ENCODE measurements at regions not wholly inside any gene's neighbourhood (a gene's known extent, or its start where the extent isn't known, plus 50 kb on each side); places are given as distances from the start of the nearest gene placed in this dataset.
"Not testable (repeated sequence)": the region's sequence is repeated elsewhere in the genome, so short reads cannot be mapped to it uniquely, and the experiment has no call there.

- no peak for DNase-seq (ENCODE audit: low read depth)
Observed at GRCh38 chr13:111590796-111591195, 270.4 kb downstream of the TEX29 start.

DNA sequence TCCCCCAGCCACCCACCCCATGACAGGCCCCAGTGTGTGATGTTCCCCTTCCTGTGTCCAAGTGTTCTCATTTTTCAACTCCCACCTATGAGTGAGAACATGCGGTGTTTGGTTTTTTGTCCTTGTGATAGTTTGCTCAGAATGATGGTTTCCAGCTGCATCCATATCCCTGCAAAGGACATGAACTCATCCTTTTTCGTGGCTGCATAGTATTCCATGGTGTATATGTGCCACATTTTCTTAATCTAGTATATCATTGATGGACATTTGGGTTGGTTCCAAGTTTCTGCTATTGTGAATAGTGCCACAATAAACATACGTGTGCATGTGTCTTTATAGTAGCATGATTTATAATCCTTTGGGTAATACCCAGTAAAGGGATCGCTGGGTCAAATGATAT, 273.0 kb downstream of the TEX29 start:
- DNase-seq (ENCODE audit: low read depth): not testable (repeated sequence)

DNA sequence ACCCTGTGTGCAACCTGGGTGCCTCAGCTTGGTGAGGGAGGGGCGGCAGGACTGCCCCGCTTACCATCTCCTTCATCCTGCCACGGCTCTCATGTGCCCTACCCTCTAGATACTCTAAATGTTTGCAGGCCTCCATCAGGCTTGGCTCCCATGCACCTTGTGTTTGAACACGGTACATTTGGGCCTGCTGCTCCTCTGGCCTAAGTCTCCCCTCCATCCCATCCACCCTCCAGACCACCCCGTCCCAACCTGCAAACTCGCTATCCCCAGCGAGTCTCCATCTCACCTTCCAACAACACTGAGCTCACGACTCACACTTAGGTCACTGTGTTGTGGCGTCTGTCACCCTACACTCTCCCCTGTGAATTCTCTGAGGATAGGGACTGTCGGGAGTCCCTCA, 274.2 kb downstream of the TEX29 start:
- DNase-seq (ENCODE audit: low read depth): no peak

DNA sequence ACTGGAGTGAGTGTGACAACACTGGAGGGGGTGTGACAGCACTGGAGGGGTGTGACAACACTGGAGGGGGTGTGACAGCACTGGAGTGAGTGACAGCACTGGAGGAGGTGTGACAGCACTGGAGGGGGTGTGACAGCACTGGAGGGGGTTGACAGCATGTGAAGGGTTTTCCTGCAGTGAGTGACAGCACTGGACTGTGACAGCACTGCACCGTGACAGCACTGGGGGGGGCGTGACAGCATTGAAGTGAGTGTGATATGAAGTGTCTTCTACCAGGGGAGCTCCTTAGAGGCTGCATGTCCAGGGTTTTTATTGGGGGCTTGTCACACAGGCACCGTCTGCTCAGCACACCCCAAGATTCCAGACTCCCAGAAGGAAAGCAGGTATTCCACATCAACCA, 274.8 kb downstream of the TEX29 start:
- no peak for DNase-seq (ENCODE audit: low read depth)

GRCh38 chr13:111595791-111596190, 275.3 kb downstream of the TEX29 start:
- no peak for DNase-seq (ENCODE audit: low read depth)

GRCh38 chr13:111597191-111597611, 276.8 kb downstream of the TEX29 start:
- no peak for DNase-seq (ENCODE audit: low read depth)

- no peak for DNase-seq (ENCODE audit: low read depth)
Observed at GRCh38 chr13:111597618-111598017, 277.2 kb downstream of the TEX29 start.

- no peak for DNase-seq (ENCODE audit: low read depth)
Observed at GRCh38 chr13:111598747-111599146, 278.3 kb downstream of the TEX29 start.

DNA sequence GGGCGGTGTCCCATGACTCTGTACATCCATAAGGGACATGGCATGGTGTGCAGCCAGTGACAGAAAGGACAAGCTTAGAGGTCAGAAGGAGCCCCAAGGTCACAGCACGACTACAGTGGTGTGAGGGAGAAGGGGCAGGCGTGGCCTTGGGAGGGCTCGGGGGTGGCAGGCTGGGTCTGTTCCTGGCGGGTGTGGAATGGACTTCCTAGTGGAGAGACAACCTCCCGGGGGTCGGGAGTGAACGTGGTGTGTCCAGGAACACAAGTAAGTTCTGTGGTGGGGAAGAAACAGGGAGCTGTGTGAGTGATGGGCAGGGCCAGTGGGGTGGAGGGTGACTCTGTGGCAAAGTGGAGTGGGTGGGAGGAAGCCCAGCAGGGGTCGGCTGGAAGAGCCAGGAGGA, 279.3 kb downstream of the TEX29 start:
- DNase-seq (ENCODE audit: low read depth): no peak

DNA sequence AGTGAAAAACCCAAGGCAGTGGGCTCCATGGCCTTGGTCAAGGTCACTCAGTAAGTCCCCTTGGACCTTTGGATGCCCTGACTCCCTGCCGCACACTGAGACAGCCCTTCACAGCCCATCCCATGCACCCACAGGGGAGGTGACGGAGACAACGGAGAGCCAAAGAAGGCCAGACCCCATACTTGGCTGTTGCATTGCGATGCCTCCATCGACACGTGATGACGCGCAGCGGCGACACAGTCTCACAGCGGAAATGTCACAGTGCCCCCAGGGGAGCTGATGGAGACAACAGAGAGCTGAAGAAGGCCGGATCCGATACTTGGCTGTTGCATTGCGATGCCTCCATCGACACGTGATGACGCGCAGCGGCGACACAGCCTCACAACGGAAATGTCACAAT, 282.4 kb downstream of the TEX29 start:
- DNase-seq (ENCODE audit: low read depth): no peak

- no peak for DNase-seq (ENCODE audit: low read depth)
Observed at GRCh38 chr13:111604097-111604496, 283.7 kb downstream of the TEX29 start.

DNA sequence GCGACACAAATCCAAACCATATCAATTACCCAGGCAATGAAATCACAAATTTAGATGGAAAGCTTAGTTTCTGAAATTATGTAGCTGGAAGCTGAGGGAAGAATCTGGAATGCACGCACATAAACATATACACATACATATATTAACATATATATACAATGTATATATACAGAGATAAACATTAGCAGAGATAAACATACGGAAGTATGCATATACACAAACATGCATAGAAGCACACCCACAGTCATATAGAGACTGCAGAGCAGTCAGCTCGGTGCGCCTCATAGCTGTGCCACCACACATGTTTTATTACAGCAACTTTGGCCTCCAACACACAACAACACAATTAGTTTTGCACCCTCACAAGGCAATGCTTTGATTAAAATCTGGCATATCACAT, 288.1 kb downstream of the TEX29 start:
- DNase-seq (ENCODE audit: low read depth): no peak

GRCh38 chr13:111609631-111610030, 289.2 kb downstream of the TEX29 start:
- no peak for DNase-seq (ENCODE audit: low read depth)

DNA sequence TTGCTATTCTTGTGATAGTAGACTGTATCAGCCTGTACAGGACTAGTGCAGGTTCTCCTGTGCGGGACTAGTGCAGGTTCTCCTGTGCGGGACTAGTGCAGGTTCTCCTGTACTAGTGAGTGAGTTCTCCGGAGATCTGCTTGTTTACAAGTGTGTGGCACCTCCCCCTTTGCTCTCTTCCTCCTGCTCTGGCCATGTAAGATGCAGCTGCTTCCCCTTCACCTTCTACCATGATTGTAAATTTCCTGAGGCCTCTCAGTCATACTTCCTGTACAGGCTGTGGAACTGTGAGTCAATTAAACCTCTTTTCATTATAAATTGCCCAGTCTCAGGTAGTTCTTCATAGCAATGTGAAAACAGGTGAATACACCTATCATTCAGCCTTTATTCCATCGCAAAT, 289.6 kb downstream of the TEX29 start:
- no peak for DNase-seq (ENCODE audit: low read depth)

- no peak for DNase-seq (ENCODE audit: low read depth)
Observed at GRCh38 chr13:111610879-111611278, 290.4 kb downstream of the TEX29 start.

GRCh38 chr13:111611651-111612050, 291.2 kb downstream of the TEX29 start:
- DNase-seq (ENCODE audit: low read depth): no peak

- DNase-seq (ENCODE audit: low read depth): no peak
Observed at GRCh38 chr13:111612886-111613285, 292.4 kb downstream of the TEX29 start.

DNA sequence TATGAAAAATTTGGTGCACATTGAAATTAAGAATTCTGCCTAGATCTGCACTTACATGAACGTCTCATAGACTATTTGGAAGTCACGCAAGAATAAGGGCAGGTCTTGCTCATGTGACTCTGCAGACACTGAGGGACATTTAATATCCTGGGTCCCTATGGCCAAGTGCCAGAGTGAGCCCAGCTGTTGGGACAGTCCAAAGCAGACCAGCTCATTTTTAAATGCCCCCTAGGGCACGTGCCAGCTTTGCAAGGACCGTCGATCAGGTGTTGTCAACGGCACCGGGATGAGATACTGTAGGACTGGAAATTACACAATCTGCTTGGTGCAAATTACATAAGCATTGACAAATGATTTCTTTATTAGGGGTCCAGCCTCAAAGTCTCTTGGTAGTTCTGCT, 293.6 kb downstream of the TEX29 start:
- DNase-seq (ENCODE audit: low read depth): no peak

- no peak for DNase-seq (ENCODE audit: low read depth)
Observed at GRCh38 chr13:111614613-111615012, 294.2 kb downstream of the TEX29 start.

GRCh38 chr13:111616203-111616602, 295.8 kb downstream of the TEX29 start:
- DNase-seq (ENCODE audit: low read depth): no peak

GRCh38 chr13:111620166-111620565, 299.7 kb downstream of the TEX29 start:
- DNase-seq (ENCODE audit: low read depth): no peak

DNA sequence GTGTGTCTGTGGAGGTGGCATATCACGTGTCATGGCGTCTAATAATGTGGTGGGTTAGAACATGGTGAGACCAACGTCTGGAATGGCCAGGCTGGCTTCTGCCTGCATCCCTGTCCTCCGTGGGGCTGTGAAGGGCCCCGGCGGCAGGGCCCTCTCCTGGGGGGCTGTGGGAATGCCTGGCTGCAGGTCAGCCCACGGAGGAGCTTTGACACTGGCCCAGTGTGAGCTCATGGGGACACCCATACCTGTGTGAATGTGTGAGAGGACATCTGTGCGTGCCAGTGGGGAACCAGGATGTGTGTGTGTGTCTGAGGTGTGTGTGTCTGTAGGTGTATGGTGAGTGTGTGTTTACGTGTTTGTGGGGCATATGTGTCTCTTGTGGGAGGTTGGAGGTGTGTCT, 300.1 kb downstream of the TEX29 start:
- DNase-seq (ENCODE audit: low read depth): no peak

DNA sequence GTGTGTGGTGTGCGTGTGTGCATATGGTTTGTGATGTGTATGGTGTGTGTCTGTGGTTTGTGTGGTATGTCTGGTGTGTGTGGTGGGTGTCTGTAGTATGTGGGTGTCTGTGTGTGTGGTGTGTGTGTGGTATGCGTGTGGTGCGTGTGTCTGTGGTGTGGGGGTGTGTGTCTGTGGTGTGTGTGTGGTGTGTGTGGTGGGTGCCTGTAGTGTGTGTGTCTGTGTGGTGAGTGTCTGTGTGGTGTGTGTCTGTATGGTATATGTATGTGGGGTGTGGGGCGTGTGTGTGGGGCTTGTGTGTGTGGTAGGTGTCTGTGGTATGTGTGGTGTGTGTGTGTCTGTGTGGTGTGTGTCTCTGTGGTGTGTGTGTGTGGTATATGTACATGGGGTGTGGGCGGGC, 300.7 kb downstream of the TEX29 start:
- DNase-seq (ENCODE audit: low read depth): no peak

DNA sequence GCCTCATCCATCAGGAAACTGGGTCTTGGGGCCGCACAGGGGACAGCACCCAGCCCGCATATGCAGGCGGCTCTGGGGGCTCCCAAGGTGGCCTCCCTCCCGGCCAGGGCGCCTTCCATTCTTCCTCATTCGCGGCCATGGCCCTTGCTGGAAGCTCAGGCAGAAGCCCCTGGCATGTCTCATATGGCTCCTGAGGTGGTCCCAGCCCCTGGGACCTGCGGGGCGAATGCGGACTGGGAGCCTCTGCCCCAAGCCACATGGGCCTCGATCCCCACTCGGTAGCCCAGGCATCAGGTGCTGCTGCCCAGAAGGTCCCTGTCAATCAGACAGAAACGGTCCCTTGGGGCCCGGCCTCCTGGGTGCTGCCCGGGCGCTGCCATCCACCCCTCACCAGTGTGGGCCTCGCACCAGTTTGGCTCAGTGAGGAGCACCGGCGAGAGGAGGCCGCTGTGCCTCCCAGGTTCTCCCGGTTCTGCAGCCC, 301.6 kb downstream of the TEX29 start:
- no peak for DNase-seq (ENCODE audit: low read depth)

GRCh38 chr13:111623208-111623607, 302.8 kb downstream of the TEX29 start:
- no peak for DNase-seq (ENCODE audit: low read depth)
